CD8-positive, alpha-beta memory T cell (primary cell): ENCODE measurements at regions not wholly inside any gene's neighbourhood (a gene's known extent, or its start where the extent isn't known, plus 50 kb on each side); places are given as distances from the start of the nearest gene placed in this dataset.

Experiments used
- CTCF ChIA-PET: fragments of 350-600 bp; sonication (Branson Sonifier 250); formaldehyde crosslinking; loops from one replicate; lab custom pipeline; 2021; ENCODE audit warnings: antibody characterized with exemption; lab: Charles Lee
- POLR2A ChIA-PET: fragments of 350-600 bp; sonication (Branson Sonifier 250); formaldehyde crosslinking; loops from one replicate; lab custom pipeline; 2021; ENCODE audit warnings: antibody characterized with exemption; lab: Charles Lee
- DNase-seq, 5 donors: peaks; one replicate each; pipeline versions ENCODE4 v3.0.0 to v3.0.0-alpha.2; 2020 to 2022; ENCODE audit warnings: mixed read lengths in 1 of 5
- H3K27ac ChIP-seq: one replicate; pipeline ENCODE4 v1.7.0; 2013; ENCODE audit warnings: low read depth, mild to moderate bottlenecking, low read length, moderate library complexity
- H3K27me3 ChIP-seq: 2 replicates; pipeline ENCODE4 v1.7.0; 2013; ENCODE audit warnings: low read length, mild to moderate bottlenecking; ENCODE audit not compliant: insufficient read depth, poor library complexity, severe bottlenecking
- H3K36me3 ChIP-seq: 2 replicates; pipeline ENCODE4 v1.7.0; 2013; ENCODE audit warnings: mild to moderate bottlenecking, low read length, moderate library complexity; ENCODE audit not compliant: insufficient read depth
- H3K4me1 ChIP-seq: 2 replicates; pipeline ENCODE4 v1.7.0; 2013; ENCODE audit warnings: mild to moderate bottlenecking, low read length, moderate library complexity; ENCODE audit not compliant: insufficient read depth
- H3K4me3 ChIP-seq: 2 replicates; pipeline ENCODE4 v1.7.0; 2013; ENCODE audit warnings: mild to moderate bottlenecking, low read length
- H3K9me3 ChIP-seq: 2 replicates; pipeline ENCODE4 v1.7.0; 2013; ENCODE audit warnings: mild to moderate bottlenecking, low read length
- H3K27ac Mint-ChIP-seq, 8 donors: one replicate each; pipeline ENCODE4 v1.8.0; 2020 to 2021; ENCODE audit warnings: mixed read lengths in 8 of 8, mild to moderate bottlenecking in 6 of 8, inconsistent platforms in 3 of 8, moderate library complexity in 3 of 8
- H3K27me3 Mint-ChIP-seq, 2 donors: one replicate each; pipeline ENCODE4 v1.8.0; 2020 to 2021; ENCODE audit warnings: mixed read lengths in 2 of 2, mild to moderate bottlenecking in 1 of 2, moderate library complexity in 1 of 2
- H3K36me3 Mint-ChIP-seq, 3 donors: one replicate each; pipeline ENCODE4 v1.8.0; 2020 to 2021; ENCODE audit warnings: mixed read lengths in 3 of 3, inconsistent platforms in 1 of 3, mild to moderate bottlenecking in 1 of 3
- H3K4me1 Mint-ChIP-seq, 3 donors: one replicate each; pipeline ENCODE4 v1.8.0; 2020 to 2021; ENCODE audit warnings: mixed read lengths in 3 of 3, inconsistent platforms in 1 of 3, mild to moderate bottlenecking in 1 of 3
- H3K4me3 Mint-ChIP-seq, 7 donors: one replicate each; pipeline ENCODE4 v1.8.0; 2020 to 2021; ENCODE audit warnings: mixed read lengths in 7 of 7, mild to moderate bottlenecking in 6 of 7, moderate library complexity in 4 of 7, inconsistent platforms in 2 of 7
- H3K9me3 Mint-ChIP-seq, 5 donors: one replicate each; pipeline ENCODE4 v1.8.0; 2020 to 2022; ENCODE audit warnings: mixed read lengths in 5 of 5, mild to moderate bottlenecking in 3 of 5, moderate library complexity in 2 of 5, inconsistent platforms in 1 of 5

DNA sequence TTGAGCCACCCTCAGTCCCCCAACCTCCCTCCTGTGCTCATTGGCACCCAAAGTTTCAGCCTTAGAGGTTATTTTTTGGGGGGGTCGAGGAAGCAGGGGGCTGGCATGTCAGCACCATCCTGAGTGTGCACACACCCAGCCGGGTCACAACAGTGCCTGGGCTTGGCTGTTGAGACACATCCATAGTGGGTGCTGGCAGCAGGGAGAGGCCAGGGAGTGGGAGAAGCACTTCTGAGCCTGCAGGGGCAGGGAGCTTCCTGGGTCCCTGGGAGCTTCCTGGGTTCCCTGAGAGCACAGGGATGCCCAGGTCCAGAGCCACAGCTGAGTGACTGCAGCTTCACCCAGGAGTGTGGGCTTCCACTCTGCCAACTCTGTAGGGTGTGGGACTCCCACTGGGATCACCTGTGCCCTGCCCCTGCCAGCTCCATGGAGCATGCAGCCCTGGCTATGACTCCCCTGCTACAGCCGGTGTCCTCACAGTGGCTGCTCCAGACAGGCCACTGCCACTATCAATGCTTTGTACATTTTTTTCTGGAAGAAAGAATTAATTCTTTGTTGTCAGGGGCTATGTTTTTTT is 240.4 kb downstream of the PTGER3 start:
- Histone ChIP-seq H3K36me3 (no peaks in the 10 kb centered on the region), H3K9me3 (no peaks in the 10 kb centered on the region), H3K4me3 (no peak overlapping the region), H3K27me3 (no peaks in the 10 kb centered on the region), H3K4me1 (no peaks in the 10 kb centered on the region), H3K27ac (no peak overlapping the region)
- Mint-ChIP-seq H3K4me1 (no peaks in the 10 kb centered on the region), H3K27me3 (no peaks in the 10 kb centered on the region), H3K27ac (no peak overlapping the region), H3K9me3 (peaks cover 0 to 10% (median 1%) of the 10 kb centered on the region in 5 donors), H3K4me3 (no peak overlapping the region), H3K36me3 (no peaks in the 10 kb centered on the region)
- POLR2A ChIA-PET: no interaction called here
- no peak for DNase-seq
- CTCF ChIA-PET: no interaction called here

DNA sequence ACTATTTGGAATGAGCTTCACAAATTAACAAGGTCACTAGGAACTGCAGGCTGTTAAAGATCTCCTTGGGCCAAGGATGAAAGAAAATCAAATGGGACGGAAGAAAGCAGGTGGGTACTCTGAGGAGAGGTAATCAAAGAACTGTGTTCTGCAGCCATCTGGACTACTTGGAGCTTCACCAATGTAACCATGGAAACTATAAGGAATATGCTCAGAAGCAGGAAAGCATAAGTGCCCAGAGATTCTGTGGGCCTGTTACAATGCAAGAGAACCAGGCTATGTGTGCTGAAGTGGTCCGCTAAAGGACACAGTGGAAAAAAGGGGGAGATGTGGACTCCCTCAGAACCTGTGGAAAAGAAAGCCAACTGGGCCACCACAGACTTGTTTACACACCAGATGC is 238.5 kb downstream of the PTGER3 start:
- Histone ChIP-seq H3K27me3 (no peaks in the 10 kb centered on the region), H3K36me3 (no peaks in the 10 kb centered on the region), H3K4me1 (no peaks in the 10 kb centered on the region), H3K9me3 (no peaks in the 10 kb centered on the region), H3K4me3 (no peak overlapping the region), H3K27ac (no peak overlapping the region)
- CTCF ChIA-PET: no interaction called here
- no peaks in the 10 kb centered on the region for H3K4me1 Mint-ChIP-seq
- peaks cover 0 to 6% (median 4%) of the 10 kb centered on the region in 5 donors for H3K9me3 Mint-ChIP-seq
- H3K27me3 Mint-ChIP-seq: no peaks in the 10 kb centered on the region
- POLR2A ChIA-PET: no interaction called here
- no peak overlapping the region for H3K4me3 Mint-ChIP-seq
- no peak overlapping the region for H3K27ac Mint-ChIP-seq
- H3K36me3 Mint-ChIP-seq: no peaks in the 10 kb centered on the region
- DNase-seq: no peak

DNA sequence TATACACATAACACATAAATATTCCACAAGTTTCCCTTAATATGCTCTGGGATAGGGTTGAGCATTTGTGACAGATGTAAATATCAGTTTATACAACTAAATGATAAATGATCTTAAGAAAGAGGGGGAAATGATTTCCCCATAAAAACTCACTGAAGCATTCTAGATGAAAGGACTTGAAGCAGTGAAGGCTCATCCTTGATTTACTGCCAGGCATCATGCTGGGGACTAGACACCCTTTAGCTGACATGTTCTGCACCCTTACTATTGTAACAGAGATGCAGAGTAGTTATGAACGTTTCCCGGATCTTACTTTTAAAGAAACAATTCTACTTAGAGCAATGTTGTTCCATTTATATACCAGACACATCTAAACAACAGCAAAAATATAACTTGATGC is 235.8 kb downstream of the PTGER3 start:
- Mint-ChIP-seq H3K4me3 (no peak overlapping the region), H3K9me3 (peaks cover 0 to 6% (median 3%) of the 10 kb centered on the region in 5 donors), H3K4me1 (no peaks in the 10 kb centered on the region), H3K27me3 (no peaks in the 10 kb centered on the region), H3K27ac (no peak overlapping the region), H3K36me3 (no peaks in the 10 kb centered on the region)
- H3K36me3 ChIP-seq: no peaks in the 10 kb centered on the region
- no peaks in the 10 kb centered on the region for H3K27me3 ChIP-seq
- no peak for DNase-seq
- CTCF ChIA-PET: no interaction called here
- H3K9me3 ChIP-seq: no peaks in the 10 kb centered on the region
- no peak overlapping the region for H3K4me3 ChIP-seq
- no peaks in the 10 kb centered on the region for H3K4me1 ChIP-seq
- POLR2A ChIA-PET: no interaction called here
- no peak overlapping the region for H3K27ac ChIP-seq

DNA sequence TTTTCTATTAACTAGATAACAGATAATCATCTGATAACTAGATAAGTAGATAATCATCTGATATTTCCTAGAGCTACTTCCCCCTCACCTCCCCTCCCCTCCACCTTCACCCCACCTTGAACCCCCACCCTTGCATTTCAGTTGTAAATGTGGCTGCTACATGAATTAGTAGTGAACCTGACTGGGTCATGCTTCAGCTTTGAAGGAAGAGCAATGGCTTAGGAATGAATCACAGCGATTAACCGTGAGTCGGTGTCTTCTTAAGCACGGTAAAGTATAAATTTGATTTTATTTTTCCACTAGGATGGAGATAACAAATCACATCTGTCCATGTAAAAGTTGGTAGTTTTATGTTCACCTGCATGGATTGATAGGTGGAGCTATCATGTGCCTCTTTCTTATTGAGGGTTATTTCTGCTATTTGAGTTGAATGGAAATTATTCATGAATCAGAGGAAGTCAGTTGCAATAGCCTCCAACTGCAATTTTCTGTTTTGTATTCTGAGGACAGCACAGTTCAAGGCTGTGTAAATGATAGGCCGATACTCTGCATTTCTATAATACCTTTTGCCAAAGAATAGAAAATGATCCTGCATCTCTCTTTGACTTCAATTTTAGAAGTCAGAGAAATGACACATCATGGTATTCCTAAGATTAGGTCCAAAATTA is 235.0 kb downstream of the PTGER3 start:
- no peak for DNase-seq
- no peaks in the 10 kb centered on the region for H3K4me1 Mint-ChIP-seq
- no peaks in the 10 kb centered on the region for H3K27me3 ChIP-seq
- H3K9me3 ChIP-seq: no peaks in the 10 kb centered on the region
- no peak overlapping the region for H3K27ac Mint-ChIP-seq
- H3K4me3 Mint-ChIP-seq: no peak overlapping the region
- H3K27ac ChIP-seq: no peak overlapping the region
- ChIA-PET CTCF (no interaction called here), POLR2A (no interaction called here)
- no peaks in the 10 kb centered on the region for H3K4me1 ChIP-seq
- H3K36me3 ChIP-seq: no peaks in the 10 kb centered on the region
- H3K4me3 ChIP-seq: no peak overlapping the region
- peaks cover 0 to 5% (median 3%) of the 10 kb centered on the region in 5 donors for H3K9me3 Mint-ChIP-seq
- no peaks in the 10 kb centered on the region for H3K36me3 Mint-ChIP-seq
- H3K27me3 Mint-ChIP-seq: no peaks in the 10 kb centered on the region

DNA sequence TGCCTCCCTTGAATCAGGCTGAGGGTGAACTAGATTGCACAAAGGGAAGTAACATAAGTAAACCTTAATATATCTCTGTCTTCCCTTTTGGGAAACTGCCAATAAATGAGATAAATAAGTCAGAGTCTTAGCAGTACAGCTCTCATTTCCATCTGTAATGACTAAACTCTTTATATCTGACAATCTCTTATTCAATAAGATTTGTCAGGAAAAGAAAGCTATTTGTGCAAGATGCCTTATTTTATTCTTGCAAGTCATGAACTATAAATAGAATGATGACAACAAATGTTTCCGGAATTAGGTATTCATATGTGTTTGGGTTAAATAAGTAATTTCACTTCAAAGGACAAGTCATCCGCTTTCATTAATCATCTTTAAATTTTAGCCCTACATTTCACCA is 229.2 kb downstream of the PTGER3 start:
- H3K36me3 Mint-ChIP-seq: no peaks in the 10 kb centered on the region
- H3K4me3 Mint-ChIP-seq: no peak overlapping the region
- H3K27me3 Mint-ChIP-seq: no peaks in the 10 kb centered on the region
- no peaks in the 10 kb centered on the region for H3K4me1 ChIP-seq
- H3K9me3 Mint-ChIP-seq: peaks cover 0 to 4% (median 3%) of the 10 kb centered on the region in 5 donors
- ChIA-PET CTCF (no interaction called here), POLR2A (no interaction called here)
- H3K4me1 Mint-ChIP-seq: no peaks in the 10 kb centered on the region
- H3K4me3 ChIP-seq: no peak overlapping the region
- H3K27ac ChIP-seq: no peak overlapping the region
- no peaks in the 10 kb centered on the region for H3K27me3 ChIP-seq
- H3K36me3 ChIP-seq: no peaks in the 10 kb centered on the region
- no peak for DNase-seq
- no peaks in the 10 kb centered on the region for H3K9me3 ChIP-seq
- H3K27ac Mint-ChIP-seq: no peak overlapping the region

DNA sequence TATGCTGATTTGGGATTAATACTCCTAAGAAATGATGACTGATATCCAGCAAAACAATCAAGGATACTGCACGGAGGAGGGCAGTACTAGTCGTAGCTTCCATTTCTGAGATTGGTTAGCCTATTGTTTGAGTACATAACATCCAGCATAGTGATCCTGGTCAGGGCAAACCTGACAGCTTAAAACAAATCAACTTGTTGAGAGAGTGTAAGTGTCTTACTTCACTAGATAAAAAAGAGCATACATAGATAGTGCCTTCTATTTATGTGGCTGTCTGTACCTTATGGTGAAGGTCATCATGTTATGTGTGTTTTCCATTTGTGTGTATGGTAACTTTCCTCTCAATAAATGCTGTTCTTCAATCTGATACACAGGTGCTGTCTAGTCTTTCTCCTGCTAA is 228.4 kb downstream of the PTGER3 start:
- H3K4me1 ChIP-seq: no peaks in the 10 kb centered on the region
- Mint-ChIP-seq H3K27me3 (no peaks in the 10 kb centered on the region), H3K4me3 (no peak overlapping the region), H3K36me3 (no peaks in the 10 kb centered on the region), H3K27ac (no peak overlapping the region), H3K9me3 (peaks cover 0 to 7% (median 0%) of the 10 kb centered on the region in 5 donors), H3K4me1 (no peaks in the 10 kb centered on the region)
- H3K27ac ChIP-seq: no peak overlapping the region
- H3K27me3 ChIP-seq: no peaks in the 10 kb centered on the region
- DNase-seq: no peak
- ChIA-PET POLR2A (no interaction called here), CTCF (no interaction called here)
- H3K4me3 ChIP-seq: no peak overlapping the region
- H3K36me3 ChIP-seq: no peaks in the 10 kb centered on the region
- no peaks in the 10 kb centered on the region for H3K9me3 ChIP-seq

DNA sequence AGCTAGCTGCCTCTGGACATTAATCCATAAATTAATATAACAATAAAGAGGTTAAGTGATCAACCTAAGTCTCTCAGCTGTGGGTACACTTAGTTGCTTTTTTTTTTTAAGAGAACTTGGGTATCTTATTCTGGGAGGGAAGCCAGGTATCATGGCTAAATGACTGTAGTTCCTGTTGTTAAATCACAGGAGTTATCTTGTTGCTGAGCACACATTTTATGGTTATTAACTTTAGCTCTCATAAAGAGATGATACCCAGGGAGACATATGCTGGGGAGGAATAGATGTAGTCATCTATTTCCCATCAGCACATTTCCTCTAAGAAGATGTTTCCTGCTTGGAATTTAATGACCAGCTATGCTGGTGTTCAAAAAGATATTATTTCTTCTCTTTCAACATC is 227.8 kb downstream of the PTGER3 start:
- no peak overlapping the region for H3K27ac Mint-ChIP-seq
- ChIA-PET POLR2A (no interaction called here), CTCF (no interaction called here)
- no peaks in the 10 kb centered on the region for H3K4me1 Mint-ChIP-seq
- no peaks in the 10 kb centered on the region for H3K27me3 Mint-ChIP-seq
- no peak for DNase-seq
- H3K27ac ChIP-seq: no peak overlapping the region
- H3K4me3 Mint-ChIP-seq: no peak overlapping the region
- H3K36me3 Mint-ChIP-seq: no peaks in the 10 kb centered on the region
- H3K36me3 ChIP-seq: no peaks in the 10 kb centered on the region
- no peaks in the 10 kb centered on the region for H3K4me1 ChIP-seq
- H3K27me3 ChIP-seq: no peaks in the 10 kb centered on the region
- H3K4me3 ChIP-seq: no peak overlapping the region
- no peaks in the 10 kb centered on the region for H3K9me3 ChIP-seq
- peaks cover 0 to 7% (median 0%) of the 10 kb centered on the region in 5 donors for H3K9me3 Mint-ChIP-seq

DNA sequence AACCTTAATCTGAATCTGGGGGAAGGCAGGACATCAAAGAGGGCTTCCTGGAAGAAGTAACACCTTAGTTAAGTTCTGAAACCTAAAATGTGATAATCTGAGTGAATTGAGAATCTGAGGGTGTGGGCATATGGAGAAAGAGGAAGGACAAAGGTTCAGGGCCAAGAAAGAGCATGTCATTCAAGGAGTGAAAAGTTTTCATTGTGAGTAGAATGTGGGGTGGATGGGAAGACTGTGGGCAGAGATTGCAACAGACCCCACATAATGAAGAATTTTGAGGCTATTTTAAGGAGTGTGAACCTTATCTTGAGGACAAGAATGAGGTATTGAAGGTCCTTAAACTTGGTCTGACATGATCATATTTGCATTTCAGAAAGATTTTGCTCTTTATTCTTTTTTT is 227.2 kb downstream of the PTGER3 start:
- Histone ChIP-seq H3K36me3 (no peaks in the 10 kb centered on the region), H3K9me3 (no peaks in the 10 kb centered on the region), H3K4me1 (no peaks in the 10 kb centered on the region), H3K4me3 (no peak overlapping the region), H3K27me3 (no peaks in the 10 kb centered on the region), H3K27ac (no peak overlapping the region)
- no peak overlapping the region for H3K27ac Mint-ChIP-seq
- peaks cover 0 to 2% of the 10 kb centered on the region in 2 donors for H3K27me3 Mint-ChIP-seq
- H3K9me3 Mint-ChIP-seq: peaks cover 0 to 7% (median 0%) of the 10 kb centered on the region in 5 donors
- no peaks in the 10 kb centered on the region for H3K36me3 Mint-ChIP-seq
- ChIA-PET CTCF (no interaction called here), POLR2A (no interaction called here)
- DNase-seq: no peak
- H3K4me3 Mint-ChIP-seq: no peak overlapping the region
- no peaks in the 10 kb centered on the region for H3K4me1 Mint-ChIP-seq
